Right lung (tissue), 2 donors: ENCODE measurements at regions not wholly inside any gene's neighbourhood (a gene's known extent, or its start where the extent isn't known, plus 50 kb on each side); places are given as distances from the start of the nearest gene placed in this dataset.

ENCODE experiments used
- DNase-seq, 2 donors: peaks; one replicate each; pipeline ENCODE4 v3.0.0-alpha.2; 2013

DNA sequence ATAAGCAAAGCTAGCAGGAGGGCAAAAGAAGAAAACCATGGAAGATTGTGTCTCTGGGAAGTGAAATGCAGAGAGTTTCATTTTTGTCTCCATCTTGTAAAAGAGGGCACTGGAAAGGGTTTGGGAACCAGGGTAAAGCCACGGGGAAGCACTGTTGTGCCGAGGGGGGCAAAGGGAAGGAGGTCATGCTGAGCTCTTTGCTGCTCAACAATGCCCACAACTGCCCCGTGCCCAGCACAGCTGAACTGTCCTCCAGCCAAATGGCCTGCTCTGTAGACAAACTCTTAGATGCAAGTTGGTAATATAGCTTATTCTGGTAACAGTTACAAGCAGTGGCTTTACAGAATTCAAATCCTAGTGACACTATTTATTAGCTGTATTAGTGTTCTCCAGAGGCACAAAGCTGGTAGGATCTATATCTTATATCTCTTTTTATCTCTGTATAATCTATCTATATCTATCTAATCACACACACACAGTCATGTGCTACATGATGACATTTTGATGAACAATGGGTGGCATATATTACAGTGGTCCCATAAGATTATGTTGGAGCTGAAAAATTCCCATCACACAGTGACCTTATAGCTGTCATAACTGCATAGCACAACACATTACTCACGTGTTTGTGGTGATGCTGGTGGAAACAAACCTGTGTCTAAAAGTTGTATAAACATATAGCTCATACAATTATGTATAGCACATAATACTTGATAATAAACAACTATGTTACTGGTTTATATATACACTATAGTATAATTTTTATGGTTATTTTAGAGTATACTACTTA is 203.4 kb upstream of the DDHD1 start:
- no peak for DNase-seq

DNA sequence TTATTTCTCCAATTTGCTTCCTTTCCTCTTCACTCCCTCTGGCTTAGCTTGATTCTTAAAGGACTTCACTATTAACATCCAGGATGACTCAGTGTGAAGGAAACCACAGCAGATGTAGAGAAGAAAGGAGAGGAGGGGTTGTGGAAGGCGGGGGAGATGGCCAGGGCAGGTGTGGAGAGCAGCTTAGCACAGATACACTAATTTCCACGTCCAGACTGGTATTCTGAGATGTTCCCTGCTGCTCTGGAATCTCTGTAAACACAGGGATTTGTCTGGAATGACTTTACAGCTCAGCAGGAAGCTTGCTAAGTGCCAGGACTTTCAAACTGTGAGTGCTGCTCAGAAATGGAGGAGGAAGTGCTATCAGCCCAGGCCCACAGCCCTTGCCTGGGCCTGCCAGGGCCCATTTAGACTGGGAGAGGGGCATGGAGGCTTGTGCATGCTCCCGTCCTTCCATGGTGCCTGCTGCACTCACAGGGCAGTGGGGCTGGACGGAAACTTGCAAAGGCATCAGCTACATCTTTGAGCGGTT is 202.5 kb upstream of the DDHD1 start:
- DNase-seq: peak in 1 of 2 donors; percentile 16

DNA sequence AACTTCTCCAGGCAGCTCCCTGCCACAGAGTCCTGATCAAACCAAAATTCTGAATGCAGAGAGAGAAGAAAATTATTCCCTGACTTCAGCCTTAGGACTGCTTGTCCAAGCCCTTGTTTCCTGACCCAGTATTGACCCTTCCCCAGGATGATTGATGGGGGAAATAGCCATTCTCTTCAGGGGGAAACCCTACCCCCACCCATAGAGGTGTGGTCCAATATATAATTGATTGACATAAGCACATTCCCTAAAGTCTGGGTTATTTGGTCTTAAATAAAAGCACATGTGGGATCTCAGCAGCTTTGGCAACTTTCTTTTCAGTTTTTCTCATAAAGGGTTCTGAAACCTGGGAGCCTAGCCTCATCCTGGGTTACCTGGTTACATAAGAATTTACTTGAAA is 201.2 kb upstream of the DDHD1 start:
- no peak for DNase-seq

DNA sequence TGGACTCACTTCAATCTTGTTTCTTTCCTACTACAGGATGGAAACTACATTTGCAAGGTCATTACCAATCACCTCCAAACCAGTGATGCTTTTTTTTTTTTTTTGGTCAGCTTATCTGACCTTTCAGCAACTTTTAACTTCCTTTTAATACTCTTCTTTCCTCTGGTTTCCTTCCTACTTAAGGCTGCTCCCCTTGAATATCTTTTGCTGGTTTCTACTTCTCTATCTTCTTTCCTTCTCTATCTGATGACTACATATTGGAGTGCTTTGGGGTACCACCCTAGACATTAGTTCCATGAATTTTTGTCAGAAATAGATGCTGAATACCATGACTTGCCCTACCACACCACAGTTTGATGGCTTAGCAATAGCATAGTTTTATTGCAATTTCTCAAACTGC is 197.7 kb upstream of the DDHD1 start:
- no peak for DNase-seq

DNA sequence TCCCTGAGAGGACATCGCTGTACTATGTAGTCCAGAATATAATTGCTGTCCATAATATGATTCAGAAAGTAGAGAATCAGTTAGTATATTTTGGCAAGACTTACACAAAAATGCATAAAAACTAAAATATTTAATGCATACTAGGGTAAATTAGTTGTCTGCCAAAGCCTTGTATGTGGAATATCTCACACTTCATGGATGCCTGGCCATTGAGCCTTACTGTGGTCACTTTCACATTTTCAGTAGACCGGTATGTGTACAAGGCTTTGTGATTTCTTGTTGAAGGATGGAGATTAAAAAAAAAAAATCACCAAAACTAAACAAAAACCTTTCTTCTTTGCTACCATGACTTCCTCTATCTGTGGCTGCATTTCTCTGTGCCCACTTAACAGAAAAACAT is 197.3 kb upstream of the DDHD1 start:
- no peak for DNase-seq

DNA sequence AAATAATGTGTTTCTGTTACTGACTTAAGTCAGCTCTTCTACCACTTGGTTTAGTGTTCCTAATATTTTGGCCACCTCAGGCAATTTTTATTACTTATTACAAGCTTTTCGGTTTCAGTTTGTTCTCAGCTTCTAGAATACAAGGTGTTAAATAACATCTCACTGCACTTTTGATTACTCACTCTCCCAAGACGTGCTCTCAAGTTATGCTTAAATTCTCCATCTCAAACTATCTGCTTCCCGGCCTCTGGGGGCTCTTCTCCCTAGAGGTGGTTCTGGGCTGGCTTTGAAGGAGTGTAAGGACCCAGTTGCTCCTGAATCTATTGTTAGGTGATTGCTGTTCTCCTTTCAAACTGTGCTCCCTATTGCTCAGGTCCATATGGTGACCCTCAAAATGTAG is 193.9 kb upstream of the DDHD1 start:
- no peak for DNase-seq

DNA sequence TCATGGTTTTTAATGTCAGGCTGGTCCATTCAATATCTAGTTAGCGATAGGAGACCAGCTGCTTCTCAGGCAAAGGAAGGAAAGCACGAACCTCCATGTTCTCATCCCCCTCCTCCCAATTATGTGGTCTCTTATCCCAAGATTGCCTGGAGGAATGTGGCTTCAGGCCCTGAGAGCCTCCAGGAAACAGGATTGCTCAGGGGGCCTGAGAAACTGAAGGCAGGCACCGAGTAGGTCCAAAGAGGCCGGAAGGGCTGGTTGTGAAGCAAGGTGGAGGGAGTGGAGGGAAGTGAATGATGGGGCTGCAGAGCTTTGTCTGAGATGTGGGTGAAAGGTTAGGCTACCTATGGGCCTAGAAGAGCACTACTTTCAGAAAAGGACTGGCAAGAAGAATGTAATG is 188.2 kb upstream of the DDHD1 start:
- no peak for DNase-seq

DNA sequence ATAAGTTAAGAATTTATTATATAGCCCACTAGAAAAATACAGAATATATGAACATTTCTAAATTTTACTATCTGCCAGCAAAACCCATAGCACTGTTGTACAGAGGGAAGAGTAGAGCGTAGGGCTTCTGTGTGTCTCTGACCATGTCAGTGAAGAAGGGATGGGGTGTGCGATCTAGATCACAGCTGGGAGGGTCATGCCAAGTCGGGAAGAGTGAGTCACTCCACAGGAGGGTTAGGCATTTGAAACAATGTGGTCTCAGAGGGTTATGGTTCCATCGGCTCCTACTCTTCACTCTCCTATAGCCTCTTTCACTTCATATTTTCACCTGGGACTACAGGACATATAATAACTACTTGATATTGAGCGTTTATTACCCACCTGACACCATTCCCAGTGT is 185.1 kb upstream of the DDHD1 start:
- DNase-seq: no peak

DNA sequence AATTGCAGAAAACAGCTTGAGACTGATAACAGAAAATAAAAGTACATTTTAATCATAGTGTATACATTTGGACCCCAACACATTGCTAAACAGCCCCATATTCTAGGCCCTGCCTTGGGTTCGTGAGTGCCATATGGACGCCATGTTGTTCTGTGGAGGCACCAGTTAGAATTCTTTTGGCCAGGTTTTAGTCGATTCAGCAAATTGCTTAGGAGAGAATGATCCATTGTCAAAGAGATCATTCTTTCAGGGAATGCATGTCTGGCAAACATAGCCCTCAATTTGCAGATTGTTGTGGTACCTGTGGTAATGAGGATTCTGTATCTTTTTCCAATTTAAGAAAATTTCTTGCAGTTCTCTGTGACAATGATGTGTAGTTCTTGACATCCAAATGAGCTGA is 183.6 kb upstream of the DDHD1 start:
- DNase-seq: no peak

DNA sequence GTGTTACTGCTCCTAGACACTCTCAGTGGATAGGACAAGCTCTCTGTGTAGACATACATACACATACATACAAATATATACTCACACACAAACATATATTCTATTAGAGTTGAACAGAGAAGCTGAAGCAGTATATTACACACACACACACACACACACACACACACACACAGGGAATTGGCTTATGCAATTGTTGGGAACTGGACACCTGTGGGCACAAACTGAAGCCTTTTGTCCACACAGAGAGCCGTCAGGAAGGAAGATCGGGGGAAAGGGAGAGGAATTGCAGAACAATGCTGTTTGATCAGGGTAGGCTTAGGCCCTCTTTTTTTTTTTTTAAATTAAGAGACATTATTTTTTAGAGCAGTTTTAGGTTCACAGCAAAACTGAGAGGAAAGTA is 180.7 kb upstream of the DDHD1 start:
- DNase-seq: no peak

DNA sequence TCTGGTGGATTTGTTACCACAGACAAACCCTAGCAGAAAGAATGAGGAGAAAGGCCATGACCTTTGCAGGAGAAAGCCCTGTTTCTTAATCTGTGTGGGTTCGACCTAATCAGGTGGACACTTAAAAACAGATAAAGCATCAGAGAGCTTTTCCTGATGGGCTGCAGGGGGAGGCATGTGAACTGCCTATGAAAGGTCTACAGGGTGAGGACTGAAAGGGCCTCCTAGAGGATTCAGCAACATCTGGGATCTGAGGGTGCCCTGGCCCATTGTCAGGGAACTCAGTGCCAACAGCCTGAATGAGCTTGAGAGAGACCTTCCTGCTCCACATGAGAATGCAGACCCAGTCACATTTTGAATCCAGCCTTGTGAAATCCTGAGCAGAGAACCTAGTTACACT is 178.8 kb upstream of the DDHD1 start:
- DNase-seq: no peak

DNA sequence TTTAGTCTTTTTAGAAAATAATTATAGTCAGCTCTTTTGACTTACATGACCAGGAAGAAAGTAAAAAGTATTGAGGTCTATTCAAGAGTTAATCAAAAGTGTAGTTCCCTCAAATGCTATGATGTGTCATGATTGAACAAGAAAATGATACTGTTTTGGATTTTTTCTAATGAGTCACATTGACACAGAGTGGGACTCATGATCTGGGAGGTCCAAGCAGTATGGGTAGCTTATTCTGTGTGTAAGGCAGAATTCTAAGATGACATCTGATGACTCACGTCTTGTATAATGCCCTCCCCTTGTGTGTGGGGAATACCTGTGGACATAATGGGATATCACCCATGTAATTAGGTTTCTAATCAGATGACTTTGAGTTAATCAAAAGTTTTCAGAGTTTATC is 178.1 kb upstream of the DDHD1 start:
- DNase-seq: no peak

DNA sequence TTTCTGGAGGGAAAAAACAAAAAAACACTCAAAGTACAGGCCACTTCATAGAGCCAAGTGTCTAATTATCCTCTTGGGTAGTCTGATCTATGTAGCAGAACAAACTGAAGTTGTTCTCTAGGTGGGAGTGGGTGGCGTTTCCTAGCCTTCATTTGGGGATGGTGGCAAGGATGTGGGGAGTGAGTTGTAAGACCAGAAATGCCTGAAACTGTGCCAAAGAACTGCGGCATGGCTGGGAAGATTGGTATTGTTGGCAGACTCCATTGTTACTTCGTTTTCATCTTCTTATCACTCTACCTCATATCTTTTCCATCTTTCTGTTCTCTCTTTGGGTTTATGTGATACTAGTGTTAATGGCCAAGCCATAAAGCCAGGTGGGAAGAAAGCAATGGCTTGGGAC is 177.3 kb upstream of the DDHD1 start:
- no peak for DNase-seq

DNA sequence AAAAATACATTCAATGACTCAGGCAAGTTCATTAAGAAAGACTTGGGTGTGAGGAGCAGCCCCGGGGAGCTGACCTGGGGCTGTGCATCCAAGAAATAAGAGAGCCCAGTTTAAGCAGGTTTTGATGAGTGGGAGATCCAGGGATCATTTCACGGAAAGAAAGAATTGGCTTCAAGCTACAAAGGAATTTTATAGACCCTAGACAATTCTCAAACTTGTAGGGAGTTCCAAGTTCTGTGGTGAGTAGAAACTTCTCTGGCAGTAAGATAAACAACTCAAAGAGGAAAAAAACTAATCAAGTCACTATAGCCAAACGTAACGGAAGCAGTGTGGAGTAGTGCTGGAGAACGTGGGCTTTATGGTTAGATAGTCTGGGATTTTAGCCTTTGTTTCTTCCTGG is 175.7 kb upstream of the DDHD1 start:
- no peak for DNase-seq

DNA sequence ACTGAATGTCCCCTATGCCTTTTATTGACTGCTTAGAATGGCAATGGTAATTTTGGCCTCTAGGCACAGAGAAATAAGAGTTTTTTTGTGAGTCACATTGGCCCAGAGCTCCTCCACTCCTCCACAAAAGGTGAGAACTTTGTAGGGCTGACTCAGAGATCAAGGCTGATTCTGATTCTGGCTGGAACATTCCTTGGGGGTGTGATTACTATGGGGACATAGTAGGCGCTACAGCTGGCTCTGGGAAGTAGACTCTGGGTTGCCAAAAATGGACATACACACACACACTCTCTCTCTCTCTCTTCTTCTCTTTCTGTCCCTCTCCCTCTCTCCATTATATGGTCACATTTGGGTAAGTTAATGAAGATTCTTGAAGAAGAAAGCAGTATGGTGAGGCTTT is 174.6 kb upstream of the DDHD1 start:
- DNase-seq: no peak

DNA sequence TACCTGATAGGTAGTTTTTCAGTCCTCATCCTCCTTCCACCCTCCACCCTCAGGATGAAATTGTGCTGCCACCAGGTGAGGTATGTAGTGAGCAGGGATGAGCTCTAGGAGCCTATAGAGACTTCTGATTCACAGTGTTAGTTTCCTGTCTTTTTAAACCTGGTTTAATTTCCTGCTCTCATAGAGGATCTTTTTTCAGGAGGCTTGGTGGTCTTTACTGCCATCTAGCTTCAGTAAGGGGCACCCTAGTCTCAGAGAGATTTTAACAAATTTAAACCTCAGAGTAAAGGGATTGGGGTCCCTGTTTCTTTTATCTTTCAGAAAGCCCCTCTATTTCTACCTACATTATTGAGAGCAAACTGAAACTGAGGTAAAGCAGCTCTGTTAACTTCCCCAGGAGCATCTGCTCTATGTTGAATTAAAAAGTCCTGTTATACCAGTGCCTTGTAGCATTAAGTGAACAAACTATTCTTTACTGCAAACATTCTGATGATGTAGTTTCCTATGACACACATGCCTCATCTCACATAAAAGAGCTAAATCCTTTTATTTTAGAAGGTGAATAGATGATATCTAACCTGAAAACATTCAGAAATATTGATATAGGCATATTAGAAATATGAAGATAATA is 172.2 kb upstream of the DDHD1 start:
- no peak for DNase-seq

DNA sequence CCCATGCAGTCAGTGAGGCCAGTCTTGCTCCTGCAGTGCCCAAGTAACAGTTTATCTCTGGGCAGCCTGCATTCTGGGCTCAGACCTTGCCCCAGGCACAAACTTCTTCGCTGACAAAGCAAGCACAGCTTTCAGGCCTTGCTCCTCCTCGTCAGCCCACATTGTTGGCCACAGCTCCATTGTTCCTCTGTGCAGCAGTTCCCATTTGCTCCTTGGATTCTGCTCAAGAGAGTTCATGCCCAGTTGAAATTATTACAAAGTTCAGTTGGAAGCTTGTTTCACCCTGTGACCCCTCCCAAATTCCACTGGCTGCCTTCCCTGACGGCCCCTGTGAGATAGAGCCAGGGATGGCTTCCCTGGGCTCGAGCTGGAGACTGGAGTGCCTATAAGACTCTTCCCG is 163.4 kb upstream of the DDHD1 start:
- DNase-seq: no peak

DNA sequence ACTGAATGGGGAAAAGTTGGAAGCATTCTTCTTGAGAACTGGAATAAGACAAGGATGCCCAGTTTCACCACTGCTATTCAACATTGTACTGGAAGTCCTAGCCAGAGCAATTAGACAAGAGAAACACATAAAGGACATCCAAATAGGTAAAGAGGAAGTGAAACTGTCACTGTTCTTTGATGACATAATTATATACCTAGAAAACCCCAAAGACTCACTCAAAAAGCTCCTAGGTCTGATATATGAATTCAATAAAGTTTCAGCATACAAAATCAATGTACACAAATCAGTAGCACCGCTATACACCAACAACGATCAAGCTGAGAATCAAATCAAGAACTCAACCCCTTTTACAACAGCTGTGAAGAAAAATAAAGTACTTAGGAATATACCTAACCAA is 157.3 kb upstream of the DDHD1 start:
- no peak for DNase-seq

DNA sequence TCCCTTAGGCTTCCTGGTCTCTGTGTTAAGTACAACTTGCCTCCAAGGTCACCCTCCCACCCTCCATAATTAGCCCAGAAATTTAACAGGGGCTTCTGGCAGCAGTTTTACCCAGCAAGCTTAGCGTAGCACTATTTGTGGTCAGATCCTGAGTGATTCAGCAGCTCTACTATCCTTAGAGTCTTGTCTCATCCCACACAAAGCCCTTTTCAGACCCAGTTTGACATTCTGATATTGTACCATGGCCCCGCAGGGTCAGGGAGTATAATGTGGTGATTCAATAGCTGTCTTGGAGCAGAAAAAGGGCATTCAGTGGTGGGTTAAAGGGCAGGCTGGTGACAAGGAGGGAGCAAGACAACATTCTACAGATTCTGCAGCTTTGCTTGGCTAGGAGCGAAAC is 153.8 kb upstream of the DDHD1 start:
- DNase-seq: no peak

DNA sequence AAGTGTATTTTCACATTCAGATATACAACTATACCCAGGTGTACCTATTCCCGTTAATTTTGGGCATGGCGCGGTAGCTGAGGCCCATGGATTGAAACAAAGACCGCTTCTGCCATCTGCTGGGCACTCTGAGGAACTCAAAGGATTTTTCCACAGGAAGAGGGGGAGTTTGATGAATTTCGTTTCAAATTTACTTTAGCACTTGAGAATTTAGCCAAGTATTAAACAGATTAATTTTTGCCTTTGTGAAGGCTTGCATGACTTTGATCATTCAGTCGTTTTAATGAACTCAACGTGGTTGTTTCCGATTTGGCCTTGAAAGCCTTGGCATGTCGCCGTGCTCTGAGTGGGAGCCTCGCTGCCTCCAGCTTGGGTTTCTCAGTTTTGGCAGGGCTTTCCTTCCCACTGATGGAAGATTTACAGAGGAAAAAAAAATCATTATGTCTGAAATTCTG is 153.2 kb upstream of the DDHD1 start:
- DNase-seq: peak; percentile 88 to 89

DNA sequence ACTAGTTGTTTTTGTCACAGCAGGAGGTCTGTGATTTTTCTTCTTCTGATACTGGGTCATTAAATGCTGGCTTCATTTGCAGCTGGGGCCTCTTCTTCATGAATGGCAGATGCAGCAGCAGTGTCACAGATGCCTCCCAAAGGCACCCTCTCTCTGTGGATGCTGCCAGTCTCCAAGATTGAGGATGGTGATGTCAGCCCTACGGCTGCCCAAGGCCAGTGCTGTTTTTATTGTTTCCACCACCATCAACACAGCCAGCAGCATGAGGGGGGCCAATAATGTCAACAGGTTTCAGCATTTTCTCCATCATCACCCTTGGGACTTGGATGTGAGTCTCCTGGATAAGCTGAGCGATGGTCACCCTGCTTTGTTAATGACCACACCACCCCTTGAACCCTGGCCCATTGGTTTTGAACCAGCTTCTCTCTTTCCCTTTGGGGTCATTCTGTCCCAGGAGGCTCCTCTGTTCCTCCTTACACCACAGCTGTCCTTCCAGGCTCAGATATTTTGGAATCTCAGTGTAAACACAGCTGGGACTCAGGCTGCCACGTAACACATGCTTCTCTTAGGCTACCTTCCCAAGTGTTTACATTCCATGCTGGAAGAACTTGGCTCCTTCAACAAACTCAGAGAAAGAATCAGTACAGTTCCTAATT is 151.7 kb upstream of the DDHD1 start:
- no peak for DNase-seq

DNA sequence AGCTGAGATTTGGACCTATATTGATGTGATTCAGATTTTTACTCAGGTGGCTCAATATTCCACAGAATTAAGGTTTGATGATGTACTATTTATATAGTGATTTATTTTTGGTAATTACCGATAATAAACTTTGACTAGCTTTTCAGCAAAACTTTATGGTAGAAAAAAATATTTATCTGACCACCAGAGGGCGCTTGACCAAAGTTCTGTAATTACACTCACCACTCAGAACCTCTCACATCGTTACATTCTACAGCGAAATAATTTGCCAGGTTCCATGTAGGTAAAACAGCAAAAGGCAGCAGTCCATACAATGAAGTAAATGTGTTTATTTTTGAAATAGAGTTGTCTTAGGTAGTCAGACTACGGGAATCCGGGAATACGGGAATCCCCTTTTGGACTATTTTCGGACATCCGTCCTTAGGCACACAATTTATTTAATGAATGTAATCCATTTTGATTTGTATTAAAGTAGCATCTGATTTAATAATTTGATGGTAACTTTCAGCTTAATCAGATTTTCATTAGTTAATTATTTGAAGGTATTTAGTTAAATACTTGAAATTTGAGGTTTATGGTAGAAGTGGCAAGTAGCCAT is 143.0 kb upstream of the DDHD1 start:
- DNase-seq: no peak

DNA sequence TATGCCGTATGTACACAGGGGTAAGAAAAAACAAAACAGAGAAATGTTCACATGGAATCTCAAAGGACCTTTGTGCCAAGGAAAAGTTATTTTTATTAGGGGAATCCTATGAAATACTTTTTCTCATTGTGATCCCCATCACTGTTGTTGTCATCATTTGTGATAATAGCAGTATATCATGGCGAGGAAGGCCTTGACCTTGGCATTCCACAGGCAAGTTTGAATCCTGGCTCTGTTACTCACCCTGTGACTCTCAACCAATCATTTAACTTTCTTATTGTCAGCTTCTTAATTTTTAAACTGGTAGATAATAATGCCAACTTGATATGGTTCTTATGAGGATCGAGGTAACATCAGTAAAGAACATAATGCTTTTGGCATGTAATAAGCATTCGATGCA is 142.2 kb upstream of the DDHD1 start:
- DNase-seq: no peak
